ENCODE measurements at regions not wholly inside any gene's neighbourhood (a gene's known extent, or its start where the extent isn't known, plus 50 kb on each side); places are given as distances from the start of the nearest gene placed in this dataset.

DNA sequence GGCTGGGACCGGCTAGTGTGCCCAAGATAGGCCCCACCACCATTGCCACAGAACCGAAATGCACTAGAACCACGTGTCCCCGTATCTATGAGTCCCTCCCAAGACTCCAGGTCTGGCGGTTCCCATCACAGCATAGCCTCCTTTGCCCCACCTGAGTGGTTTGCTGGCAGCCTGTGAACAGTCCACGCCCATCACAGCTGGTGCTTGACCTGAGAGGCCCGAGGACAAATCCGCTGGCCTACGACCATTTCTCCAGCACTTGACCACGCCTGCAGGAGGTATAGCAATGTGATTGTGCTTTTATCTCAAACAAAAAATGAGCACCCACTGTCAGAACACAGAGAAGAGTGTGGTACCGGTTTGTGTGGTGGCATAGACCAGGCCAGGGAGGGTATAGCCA lies 736.7 kb upstream of the GBE1 start:
- TF ChIP-seq, protein P1, sequence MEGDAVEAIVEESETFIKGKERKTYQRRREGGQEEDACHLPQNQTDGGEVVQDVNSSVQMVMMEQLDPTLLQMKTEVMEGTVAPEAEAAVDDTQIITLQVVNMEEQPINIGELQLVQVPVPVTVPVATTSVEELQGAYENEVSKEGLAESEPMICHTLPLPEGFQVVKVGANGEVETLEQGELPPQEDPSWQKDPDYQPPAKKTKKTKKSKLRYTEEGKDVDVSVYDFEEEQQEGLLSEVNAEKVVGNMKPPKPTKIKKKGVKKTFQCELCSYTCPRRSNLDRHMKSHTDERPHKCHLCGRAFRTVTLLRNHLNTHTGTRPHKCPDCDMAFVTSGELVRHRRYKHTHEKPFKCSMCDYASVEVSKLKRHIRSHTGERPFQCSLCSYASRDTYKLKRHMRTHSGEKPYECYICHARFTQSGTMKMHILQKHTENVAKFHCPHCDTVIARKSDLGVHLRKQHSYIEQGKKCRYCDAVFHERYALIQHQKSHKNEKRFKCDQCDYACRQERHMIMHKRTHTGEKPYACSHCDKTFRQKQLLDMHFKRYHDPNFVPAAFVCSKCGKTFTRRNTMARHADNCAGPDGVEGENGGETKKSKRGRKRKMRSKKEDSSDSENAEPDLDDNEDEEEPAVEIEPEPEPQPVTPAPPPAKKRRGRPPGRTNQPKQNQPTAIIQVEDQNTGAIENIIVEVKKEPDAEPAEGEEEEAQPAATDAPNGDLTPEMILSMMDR (IDR thresholded peaks at IDR 0.05): no peak
- no peak for TF ChIP-seq POLR2A (IDR thresholded peaks at IDR 0.05)
